Suppressor macrophage treated with lipopolysaccharide for 1 hour (primary cell): ENCODE measurements at regions not wholly inside any gene's neighbourhood (a gene's known extent, or its start where the extent isn't known, plus 50 kb on each side); places are given as distances from the start of the nearest gene placed in this dataset.
A peak's percentile ranks its signal among the peaks of the same experiment; 100 is the strongest.

Experiments
- DNase-seq, 3 donors: peaks; one replicate each; pipeline ENCODE4 v3.0.0-alpha.2; 2020 to 2022

- no peak for DNase-seq
These were observed 56.3 kb upstream of the ECE1 start for GRCh38 chr1:21346365-21347071.

GRCh38 chr1:21344750-21345443 is 54.6 kb upstream of the ECE1 start:
- no peak for DNase-seq

GRCh38 chr1:21344098-21344749 is 54.0 kb upstream of the ECE1 start:
- DNase-seq, result no peak

GRCh38 chr1:21342961-21343838 is 52.9 kb upstream of the ECE1 start:
- no peak for DNase-seq

- no peak for DNase-seq
These were observed 51.3 kb upstream of the ECE1 start for GRCh38 chr1:21341517-21342078.

GRCh38 chr1:21341022-21341421 is 50.8 kb upstream of the ECE1 start:
- DNase-seq, result no peak

- peak in 1 of 3 donors; percentile 28 for DNase-seq
These were observed 50.1 kb upstream of the ECE1 start for GRCh38 chr1:21340230-21340945.
